ENCODE measurements at regions not wholly inside any gene's neighbourhood (a gene's known extent, or its start where the extent isn't known, plus 50 kb on each side); places are given as distances from the start of the nearest gene placed in this dataset.
"Not testable (repeated sequence)": the region's sequence is repeated elsewhere in the genome, so short reads cannot be mapped to it uniquely, and the experiment has no call there.

GRCh38 chr2:221914334-221914880, 342.3 kb upstream of the EPHA4 start:
- DNase-seq: no peak

GRCh38 chr2:221911890-221912289, 339.8 kb upstream of the EPHA4 start:
- no peak for DNase-seq

GRCh38 chr2:221911321-221911720, 339.2 kb upstream of the EPHA4 start:
- no peak for DNase-seq

GRCh38 chr2:221908518-221908917, 336.4 kb upstream of the EPHA4 start:
- DNase-seq: no peak

GRCh38 chr2:221897718-221898117, 325.6 kb upstream of the EPHA4 start:
- DNase-seq: no peak

GRCh38 chr2:221896505-221897151, 324.5 kb upstream of the EPHA4 start:
- DNase-seq: no peak

GRCh38 chr2:221895366-221896121, 323.4 kb upstream of the EPHA4 start:
- peak; percentile 2 for DNase-seq

- DNase-seq: no peak
Observed at GRCh38 chr2:221893501-221893900, 321.4 kb upstream of the EPHA4 start.

GRCh38 chr2:221892006-221892405, 319.9 kb upstream of the EPHA4 start:
- DNase-seq: not testable (repeated sequence)

- DNase-seq: no peak
Observed at GRCh38 chr2:221883976-221884375, 311.9 kb upstream of the EPHA4 start.

GRCh38 chr2:221876016-221876415, 303.9 kb upstream of the EPHA4 start:
- no peak for DNase-seq

- no peak for DNase-seq
Observed at GRCh38 chr2:221874444-221874843, 302.3 kb upstream of the EPHA4 start.

- DNase-seq: no peak
Observed at GRCh38 chr2:221857719-221858118, 285.6 kb upstream of the EPHA4 start.

- DNase-seq: no peak
Observed at GRCh38 chr2:221853297-221853696, 281.2 kb upstream of the EPHA4 start.

GRCh38 chr2:221851531-221852045, 279.5 kb upstream of the EPHA4 start:
- no peak for DNase-seq

GRCh38 chr2:221850076-221850475, 278.0 kb upstream of the EPHA4 start:
- DNase-seq: no peak

GRCh38 chr2:221848286-221848685, 276.2 kb upstream of the EPHA4 start:
- DNase-seq: no peak

GRCh38 chr2:221845021-221845365, 272.9 kb upstream of the EPHA4 start:
- DNase-seq: no peak

- DNase-seq: no peak
Observed at GRCh38 chr2:221844212-221845020, 272.3 kb upstream of the EPHA4 start.

GRCh38 chr2:221836095-221836494, 264.0 kb upstream of the EPHA4 start:
- no peak for DNase-seq

GRCh38 chr2:221833966-221834365, 261.9 kb upstream of the EPHA4 start:
- DNase-seq: no peak

- DNase-seq: no peak
Observed at GRCh38 chr2:221831051-221831450, 258.9 kb upstream of the EPHA4 start.

- no peak for DNase-seq
Observed at GRCh38 chr2:221822416-221822815, 250.3 kb upstream of the EPHA4 start.

All from skin of body (tissue), 1 donor.